IMR-90 (cell line): ENCODE measurements at regions not wholly inside any gene's neighbourhood (a gene's known extent, or its start where the extent isn't known, plus 50 kb on each side); places are given as distances from the start of the nearest gene placed in this dataset.

ENCODE experiments used
- ATAC-seq: fragments of 200-7000 bp; cut with Tn5 transposase; 2 replicates; pipeline ENCODE4 v1.9.1; 2020; ENCODE audit warnings: low read depth, mild to moderate bottlenecking, moderate library complexity
- BruUV-seq: library from RNA; stranded (reverse); fragments of 400-500 nt; replicated peaks from 2 replicates; lab custom pipeline; 2021; lab: Mats Ljungman, UMichigan
- CTCF ChIA-PET: fragments of 300-600 bp; formaldehyde crosslinking; extraction: SDS; loops from one replicate; lab custom pipeline; 2021; ENCODE audit warnings: antibody characterized with exemption; lab: Yijun Ruan, JAX
- POLR2A ChIA-PET: fragments of 300-600 bp; sonication (Branson Sonifier 250); formaldehyde crosslinking; loops from one replicate; lab custom pipeline; 2022; ENCODE audit warnings: antibody characterized with exemption; ENCODE audit not compliant: unreplicated experiment; lab: Charles Lee
- DNase-seq: peaks from one replicate; pipeline ENCODE4 v3.0.0; 2013
- H2AFZ ChIP-seq: replicated peaks from 2 replicates; pipeline ENCODE3; 2013; ENCODE audit warnings: low read length, mild to moderate bottlenecking; ENCODE audit not compliant: poor library complexity
- H2AK5ac ChIP-seq: 2 replicates; pipeline ENCODE4 v1.6.1; 2013; ENCODE audit warnings: low read depth, low read length, inconsistent platforms
- H2AK9ac ChIP-seq: replicated peaks from 2 replicates; pipeline ENCODE3; 2013; ENCODE audit warnings: mild to moderate bottlenecking, low read depth, low read length, moderate library complexity; ENCODE audit not compliant: poor library complexity
- H2BK120ac ChIP-seq: 2 replicates; pipeline ENCODE4 v1.6.1; 2013; ENCODE audit warnings: low read depth, low read length, inconsistent platforms
- H2BK15ac ChIP-seq: 3 replicates; pipeline ENCODE4 v1.6.1; 2013; ENCODE audit warnings: low read depth, low read length, inconsistent platforms
- H2BK20ac ChIP-seq: 2 replicates; pipeline ENCODE4 v1.6.1; 2013; ENCODE audit warnings: low read depth, mild to moderate bottlenecking, inconsistent platforms, low read length, moderate library complexity
- H2BK5ac ChIP-seq: 2 replicates; pipeline ENCODE4 v1.6.1; 2013; ENCODE audit warnings: mild to moderate bottlenecking, low read depth, low read length, inconsistent platforms; ENCODE audit not compliant: poor library complexity, severe bottlenecking
- H3K14ac ChIP-seq: replicated peaks from 2 replicates; pipeline ENCODE4 v1.6.1; 2013; ENCODE audit warnings: low read depth, low read length, inconsistent platforms
- H3K18ac ChIP-seq: 2 replicates; pipeline ENCODE4 v1.6.1; 2013; ENCODE audit warnings: low read depth, low read length, control low read depth
- H3K23ac ChIP-seq: 2 replicates; pipeline ENCODE4 v1.6.1; 2013; ENCODE audit warnings: low read depth, low read length, inconsistent platforms
- H3K27ac ChIP-seq: 2 replicates; pipeline ENCODE4 v1.5.1; 2013; ENCODE audit warnings: mild to moderate bottlenecking, control low read depth, low read length; ENCODE audit not compliant: insufficient read depth
- H3K27me3 ChIP-seq: 2 replicates; pipeline ENCODE4 v1.6.1; 2013; ENCODE audit warnings: low read length; ENCODE audit not compliant: control insufficient read depth, insufficient read depth
- H3K36me3 ChIP-seq: 2 replicates; pipeline ENCODE4 v1.6.1; 2013; ENCODE audit warnings: low read length, mixed read lengths; ENCODE audit not compliant: control insufficient read depth, insufficient read depth
- H3K4ac ChIP-seq: 2 replicates; pipeline ENCODE4 v1.6.1; 2013; ENCODE audit warnings: low read depth, low read length, inconsistent platforms
- H3K4me1 ChIP-seq: 2 replicates; pipeline ENCODE4 v1.6.1; 2013; ENCODE audit warnings: low read length, mixed read lengths; ENCODE audit not compliant: control insufficient read depth, insufficient read depth
- H3K4me2 ChIP-seq: 2 replicates; pipeline ENCODE4 v1.6.1; 2013; ENCODE audit warnings: low read depth, mild to moderate bottlenecking, control low read depth, low read length, moderate library complexity
- H3K4me3 ChIP-seq: 2 replicates; pipeline ENCODE4 v1.5.1; 2013; ENCODE audit warnings: low read depth, mild to moderate bottlenecking, control low read depth, low read length, moderate library complexity; ENCODE audit not compliant: insufficient read depth
- H3K56ac ChIP-seq: 2 replicates; pipeline ENCODE4 v1.6.1; 2013; ENCODE audit warnings: low read length, inconsistent platforms; ENCODE audit not compliant: insufficient read depth; ENCODE audit errors: extremely low read depth
- H3K79me1 ChIP-seq, 2 experiments: 2 replicates each; pipeline ENCODE4 v1.6.1; 2013; ENCODE audit warnings: low read length in 2 of 2, inconsistent platforms in 1 of 2, low read depth in 1 of 2
- H3K9ac ChIP-seq: 2 replicates; pipeline ENCODE4 v1.6.1; 2013; ENCODE audit warnings: low read depth, low read length, control low read depth
- H3K9me1 ChIP-seq: 2 replicates; pipeline ENCODE4 v1.6.1; 2013; ENCODE audit warnings: low read length, inconsistent platforms; ENCODE audit not compliant: insufficient read depth
- H3K9me3 ChIP-seq: 2 replicates; pipeline ENCODE4 v1.6.1; 2013; ENCODE audit warnings: low read length; ENCODE audit not compliant: control insufficient read depth, insufficient read depth
- H4K20me1 ChIP-seq: 2 replicates; pipeline ENCODE4 v1.6.1; 2013; ENCODE audit warnings: low read length, inconsistent platforms; ENCODE audit not compliant: insufficient read depth
- H4K5ac ChIP-seq: 2 replicates; pipeline ENCODE4 v1.6.1; 2013; ENCODE audit warnings: mild to moderate bottlenecking, low read depth, low read length, control low read depth
- H4K8ac ChIP-seq, 2 experiments: 2 replicates each; pipeline ENCODE4 v1.6.1; 2013; ENCODE audit warnings: low read depth in 2 of 2, low read length in 2 of 2, control low read depth in 1 of 2, inconsistent platforms in 1 of 2
- H4K91ac ChIP-seq: 2 replicates; pipeline ENCODE4 v1.6.1; 2013; ENCODE audit warnings: low read depth, low read length, inconsistent platforms; ENCODE audit not compliant: insufficient read depth
- BHLHE40 ChIP-seq: fragments of 150-350 bp; IDR thresholded peaks from 2 replicates; pipeline ENCODE4 v1.6.1; 2016; ENCODE audit warnings: mild to moderate bottlenecking, low read depth, low read length
- MAZ ChIP-seq: IDR thresholded peaks from 2 replicates; pipeline ENCODE4 v1.6.1; 2012; ENCODE audit warnings: low read depth, mild to moderate bottlenecking, low read length, improper control_type of control experiment, moderate library complexity, borderline replicate concordance
- WGBS, 2 experiments: methylation state at CpG; one replicate each; pipeline versions ENCODE4 v1.1.5 to v1.1.7; 2013; ENCODE audit warnings: missing lambda C conversion rate in 2 of 2; ENCODE audit not compliant: insufficient read length in 1 of 2; ENCODE audit errors: extremely low coverage in 2 of 2; 5-methylcytosine and 5-hydroxymethylcytosine counted together
- dilution Hi-C: fragments of 300-500 bp; cut with HindIII; formaldehyde crosslinking; loops from one replicate; pipeline ENCODE4 v1.14.3; 2018; ENCODE audit warnings: low sequenced_read_pairs; ENCODE audit not compliant: unreplicated experiment
- in situ Hi-C: fragments of 300-500 bp; cut with MboI; formaldehyde crosslinking; loops from 3 replicates; pipeline ENCODE4 v1.14.3; 2019; ENCODE audit warnings: low sequenced_read_pairs, inconsistent platforms, mixed read lengths
- intact Hi-C: fragments of 100-400 bp; cut with micrococcal nuclease; formaldehyde crosslinking; loops from 2 replicates; pipeline ENCODE4 v1.10.0; 2022
- TF ChIP-seq, protein P1 (sequence below): conservative IDR thresholded peaks from 2 replicates; pipeline ENCODE4 v1.5.1; 2012; ENCODE audit warnings: mild to moderate bottlenecking, low read depth, low read length, improper control_type of control experiment

DNA sequence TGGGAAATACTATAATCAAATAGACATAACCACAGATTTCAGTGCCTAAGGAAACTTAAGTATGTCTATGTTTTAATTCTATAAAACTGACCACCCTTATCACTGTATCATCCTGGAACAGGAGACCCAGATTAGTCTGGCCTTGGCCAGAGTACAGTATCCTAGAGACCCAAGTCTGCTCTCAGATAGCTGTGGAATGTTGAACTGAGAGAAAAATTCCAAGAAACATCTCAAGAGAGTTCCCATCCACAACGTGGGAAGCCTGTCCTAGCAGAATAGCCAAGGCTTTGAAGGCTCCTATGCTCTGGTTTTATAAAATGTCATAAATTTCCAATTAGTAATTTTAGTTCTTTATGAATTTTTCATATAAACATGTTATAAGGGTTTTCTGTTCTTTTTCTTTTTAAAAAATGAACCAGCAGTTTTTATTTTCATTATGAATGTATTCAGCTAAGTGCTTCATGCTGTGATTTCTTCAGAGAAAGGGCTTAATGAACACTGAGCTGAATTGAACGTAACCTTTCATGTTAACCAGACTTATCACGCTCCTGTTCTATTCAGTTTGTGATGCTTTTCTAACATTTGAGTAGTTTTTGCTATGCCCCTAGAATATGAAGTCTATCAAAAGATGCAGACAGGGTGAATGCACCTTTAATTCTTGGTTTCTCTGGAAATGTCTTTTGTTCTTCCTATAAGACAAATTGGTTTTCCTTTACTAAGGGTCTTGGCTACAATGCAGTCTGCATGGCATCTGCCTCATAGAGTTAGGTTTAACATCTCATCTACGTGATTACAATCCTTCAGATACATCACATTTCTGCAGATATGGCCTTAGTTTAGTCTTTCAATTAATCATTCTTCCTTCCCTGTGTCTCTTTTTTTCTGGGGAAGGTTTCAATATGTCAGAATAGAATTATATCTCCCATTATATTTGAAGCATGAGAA, 230.8 kb downstream of the CYLC2 start:
- TF ChIP-seq BHLHE40: no peak
- TF ChIP-seq, protein P1, sequence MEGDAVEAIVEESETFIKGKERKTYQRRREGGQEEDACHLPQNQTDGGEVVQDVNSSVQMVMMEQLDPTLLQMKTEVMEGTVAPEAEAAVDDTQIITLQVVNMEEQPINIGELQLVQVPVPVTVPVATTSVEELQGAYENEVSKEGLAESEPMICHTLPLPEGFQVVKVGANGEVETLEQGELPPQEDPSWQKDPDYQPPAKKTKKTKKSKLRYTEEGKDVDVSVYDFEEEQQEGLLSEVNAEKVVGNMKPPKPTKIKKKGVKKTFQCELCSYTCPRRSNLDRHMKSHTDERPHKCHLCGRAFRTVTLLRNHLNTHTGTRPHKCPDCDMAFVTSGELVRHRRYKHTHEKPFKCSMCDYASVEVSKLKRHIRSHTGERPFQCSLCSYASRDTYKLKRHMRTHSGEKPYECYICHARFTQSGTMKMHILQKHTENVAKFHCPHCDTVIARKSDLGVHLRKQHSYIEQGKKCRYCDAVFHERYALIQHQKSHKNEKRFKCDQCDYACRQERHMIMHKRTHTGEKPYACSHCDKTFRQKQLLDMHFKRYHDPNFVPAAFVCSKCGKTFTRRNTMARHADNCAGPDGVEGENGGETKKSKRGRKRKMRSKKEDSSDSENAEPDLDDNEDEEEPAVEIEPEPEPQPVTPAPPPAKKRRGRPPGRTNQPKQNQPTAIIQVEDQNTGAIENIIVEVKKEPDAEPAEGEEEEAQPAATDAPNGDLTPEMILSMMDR: no peak
- no peak for TF ChIP-seq MAZ
- Histone ChIP-seq H2AFZ (no peak overlapping the region), H3K9me3 (no peaks in the 10 kb centered on the region), H4K20me1 (no peaks in the 10 kb centered on the region), H3K4ac (no peak overlapping the region), H3K9ac (no peak overlapping the region), H4K8ac (no peak overlapping the region), H3K56ac (no peak overlapping the region), H3K14ac (no peak overlapping the region), H3K23ac (no peak overlapping the region), H3K18ac (no peak overlapping the region), H2AK9ac (no peak overlapping the region), H2BK20ac (no peak overlapping the region), H3K4me3 (no peak overlapping the region), H2BK15ac (no peak overlapping the region), H3K27ac (no peak overlapping the region), H2AK5ac (no peak overlapping the region), H3K4me1 (no peaks in the 10 kb centered on the region), H3K36me3 (no peaks in the 10 kb centered on the region), H3K27me3 (no peaks in the 10 kb centered on the region), H2BK120ac (no peak overlapping the region), H3K4me2 (no peak overlapping the region), H2BK5ac (no peak overlapping the region), H3K79me1 (no peaks in the 10 kb centered on the region), H4K5ac (no peak overlapping the region), H4K91ac (no peak overlapping the region), H3K9me1 (no peaks in the 10 kb centered on the region)
- dilution Hi-C loops: no loop called here
- in situ Hi-C loops: no loop called here
- DNase-seq (no peak), ATAC-seq (no peak)
- intact Hi-C loops: no loop called here
- POLR2A ChIA-PET: no interaction called here
- no CpG with 5 or more reads among the region's 4 CpGs for whole genome bisulfite sequencing, 2 experiments
- CTCF ChIA-PET: no interaction called here
- no TSS peak for BruUV-seq
